ENCODE measurements at regions not wholly inside any gene's neighbourhood (a gene's known extent, or its start where the extent isn't known, plus 50 kb on each side); places are given as distances from the start of the nearest gene placed in this dataset.

DNA sequence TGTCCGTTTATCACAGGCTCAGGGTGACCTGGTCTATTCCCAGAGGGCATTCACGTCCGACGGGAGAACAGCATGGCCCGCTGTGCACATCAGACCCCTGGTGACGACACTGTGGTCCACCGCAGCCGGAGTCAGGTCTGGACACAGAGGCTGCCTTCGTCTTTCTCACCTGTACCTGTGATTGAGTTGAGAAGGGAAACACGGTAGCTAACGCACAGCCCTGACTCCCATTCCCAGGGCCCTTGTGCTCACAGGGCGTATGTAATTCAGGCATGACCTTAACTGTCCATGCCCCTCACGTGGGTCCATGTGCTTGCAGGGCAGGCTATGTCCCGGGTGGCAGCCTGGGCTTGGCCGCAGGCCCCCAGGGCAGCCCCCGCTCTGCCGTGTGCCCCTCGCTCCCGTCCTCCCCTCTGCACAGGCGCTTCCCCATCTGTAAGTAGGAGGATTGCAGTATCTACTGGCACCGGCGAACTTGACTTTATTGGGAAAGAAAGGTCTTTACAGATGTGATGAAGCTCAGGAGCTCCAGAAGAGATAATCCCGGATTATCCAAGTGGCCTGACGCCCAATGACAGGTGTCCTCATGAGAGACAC lies 221.3 kb upstream of the TCERG1L start:
- no peak overlapping the region for H3K4me3 Mint-ChIP-seq (ENCODE audit: unreplicated experiment)
- peak; percentile 67 for DNase-seq (ENCODE audit: extremely low spot score, unreplicated experiment)
- no peak overlapping the region for H3K27ac Mint-ChIP-seq (ENCODE audit: unreplicated experiment)
- H3K9me3 Mint-ChIP-seq (ENCODE audit: unreplicated experiment) = peaks cover 16% of the 10 kb centered on the region
- no peaks in the 10 kb centered on the region for H3K4me1 Mint-ChIP-seq (ENCODE audit: unreplicated experiment)
- H3K36me3 Mint-ChIP-seq (ENCODE audit: unreplicated experiment) = no peaks in the 10 kb centered on the region
- TF ChIP-seq, protein P1, sequence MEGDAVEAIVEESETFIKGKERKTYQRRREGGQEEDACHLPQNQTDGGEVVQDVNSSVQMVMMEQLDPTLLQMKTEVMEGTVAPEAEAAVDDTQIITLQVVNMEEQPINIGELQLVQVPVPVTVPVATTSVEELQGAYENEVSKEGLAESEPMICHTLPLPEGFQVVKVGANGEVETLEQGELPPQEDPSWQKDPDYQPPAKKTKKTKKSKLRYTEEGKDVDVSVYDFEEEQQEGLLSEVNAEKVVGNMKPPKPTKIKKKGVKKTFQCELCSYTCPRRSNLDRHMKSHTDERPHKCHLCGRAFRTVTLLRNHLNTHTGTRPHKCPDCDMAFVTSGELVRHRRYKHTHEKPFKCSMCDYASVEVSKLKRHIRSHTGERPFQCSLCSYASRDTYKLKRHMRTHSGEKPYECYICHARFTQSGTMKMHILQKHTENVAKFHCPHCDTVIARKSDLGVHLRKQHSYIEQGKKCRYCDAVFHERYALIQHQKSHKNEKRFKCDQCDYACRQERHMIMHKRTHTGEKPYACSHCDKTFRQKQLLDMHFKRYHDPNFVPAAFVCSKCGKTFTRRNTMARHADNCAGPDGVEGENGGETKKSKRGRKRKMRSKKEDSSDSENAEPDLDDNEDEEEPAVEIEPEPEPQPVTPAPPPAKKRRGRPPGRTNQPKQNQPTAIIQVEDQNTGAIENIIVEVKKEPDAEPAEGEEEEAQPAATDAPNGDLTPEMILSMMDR (IDR thresholded peaks at IDR 0.05) = no peak
- no peaks in the 10 kb centered on the region for H3K27me3 Mint-ChIP-seq (ENCODE audit: unreplicated experiment)

DNA sequence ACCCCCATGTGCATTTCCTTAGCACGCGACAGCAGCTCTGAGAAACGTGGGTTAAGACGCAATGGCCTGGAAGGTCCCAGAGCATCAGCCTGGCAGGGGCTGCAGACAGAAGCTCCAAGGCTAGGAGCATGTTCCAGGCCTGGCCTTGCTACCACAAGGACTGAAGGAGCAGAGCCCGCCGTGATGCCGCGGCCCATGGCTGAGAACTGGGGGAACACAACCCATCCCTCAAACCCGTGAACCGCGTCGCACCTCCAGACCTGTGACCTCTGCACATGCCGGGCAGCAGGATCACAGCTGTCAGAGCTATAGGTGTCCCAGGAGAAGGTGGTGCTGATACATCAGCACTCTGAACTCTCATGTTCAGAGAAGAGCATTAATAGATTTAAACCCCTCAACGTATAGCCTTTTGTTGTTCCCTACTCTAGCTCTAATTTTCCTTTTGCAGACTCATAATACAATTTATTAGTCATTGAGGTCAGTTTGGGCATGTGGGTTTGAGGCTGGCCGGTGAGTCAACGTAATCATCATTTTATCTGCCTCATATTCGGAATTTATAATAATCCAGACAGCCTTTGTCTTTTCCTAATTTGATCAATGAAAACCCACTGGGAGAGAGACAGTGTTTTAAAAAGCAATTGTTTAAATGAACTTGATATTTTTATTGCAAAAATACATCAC lies 222.5 kb upstream of the TCERG1L start:
- H3K4me1 Mint-ChIP-seq (ENCODE audit: unreplicated experiment) = no peaks in the 10 kb centered on the region
- H3K4me3 Mint-ChIP-seq (ENCODE audit: unreplicated experiment) = no peak overlapping the region
- peaks cover 19% of the 10 kb centered on the region for H3K9me3 Mint-ChIP-seq (ENCODE audit: unreplicated experiment)
- TF ChIP-seq, protein P1 (IDR thresholded peaks at IDR 0.05) = no peak
- H3K27me3 Mint-ChIP-seq (ENCODE audit: unreplicated experiment) = no peaks in the 10 kb centered on the region
- no peak for DNase-seq (ENCODE audit: extremely low spot score, unreplicated experiment)
- no peak overlapping the region for H3K27ac Mint-ChIP-seq (ENCODE audit: unreplicated experiment)
- H3K36me3 Mint-ChIP-seq (ENCODE audit: unreplicated experiment) = no peaks in the 10 kb centered on the region

DNA sequence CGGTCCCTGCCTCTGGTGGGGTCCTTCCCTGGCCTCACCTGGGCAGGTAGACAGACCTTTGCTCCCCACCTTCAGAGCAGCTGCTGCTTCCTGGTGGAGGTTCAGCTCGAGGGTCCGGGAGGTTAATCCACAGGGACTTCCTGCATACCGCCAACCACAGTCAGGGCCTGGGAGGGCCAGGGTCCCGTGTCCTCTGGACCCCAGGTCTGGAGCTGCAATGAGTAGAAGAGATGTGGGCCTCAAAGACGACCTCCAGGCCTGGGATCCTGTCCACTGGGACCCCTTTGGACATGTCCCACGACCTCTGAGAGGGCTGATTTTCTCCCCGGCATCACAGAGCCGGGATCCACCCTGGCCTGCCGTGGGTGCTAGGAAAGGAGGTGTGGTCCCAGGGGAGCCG lies 223.3 kb upstream of the TCERG1L start:
- H3K4me1 Mint-ChIP-seq (ENCODE audit: unreplicated experiment) = no peaks in the 10 kb centered on the region
- TF ChIP-seq, protein P1 (IDR thresholded peaks at IDR 0.05) = no peak

DNA sequence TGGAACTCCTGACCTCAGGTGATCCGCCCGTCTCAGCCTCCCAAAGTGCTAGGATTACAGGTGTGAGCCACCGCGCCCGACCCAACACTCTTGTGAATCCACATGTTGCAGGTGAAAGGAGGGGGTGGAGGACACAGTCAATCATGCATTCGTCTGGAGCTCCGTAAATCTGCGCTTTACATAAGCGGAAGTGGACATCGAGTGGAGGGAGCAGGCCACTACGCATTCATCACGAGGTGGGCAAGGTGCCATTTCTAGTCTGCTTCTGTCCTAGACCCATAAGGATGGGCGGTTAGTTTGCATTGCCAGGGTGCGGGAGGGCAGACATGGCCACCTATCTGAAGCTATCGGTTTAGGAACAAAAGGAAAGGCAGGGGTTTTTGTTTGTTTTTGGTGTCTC lies 225.2 kb upstream of the TCERG1L start:
- no peaks in the 10 kb centered on the region for H3K36me3 Mint-ChIP-seq (ENCODE audit: unreplicated experiment)

More for the DNA sequence above, 223.3 kb upstream of the TCERG1L start:
- Mint-ChIP-seq H3K4me3 (ENCODE audit: unreplicated experiment) (no peak overlapping the region), H3K36me3 (ENCODE audit: unreplicated experiment) (no peaks in the 10 kb centered on the region), H3K27ac (ENCODE audit: unreplicated experiment) (no peak overlapping the region), H3K9me3 (ENCODE audit: unreplicated experiment) (peaks cover 22% of the 10 kb centered on the region), H3K27me3 (ENCODE audit: unreplicated experiment) (no peaks in the 10 kb centered on the region)
- DNase-seq (ENCODE audit: extremely low spot score, unreplicated experiment) = no peak

DNA sequence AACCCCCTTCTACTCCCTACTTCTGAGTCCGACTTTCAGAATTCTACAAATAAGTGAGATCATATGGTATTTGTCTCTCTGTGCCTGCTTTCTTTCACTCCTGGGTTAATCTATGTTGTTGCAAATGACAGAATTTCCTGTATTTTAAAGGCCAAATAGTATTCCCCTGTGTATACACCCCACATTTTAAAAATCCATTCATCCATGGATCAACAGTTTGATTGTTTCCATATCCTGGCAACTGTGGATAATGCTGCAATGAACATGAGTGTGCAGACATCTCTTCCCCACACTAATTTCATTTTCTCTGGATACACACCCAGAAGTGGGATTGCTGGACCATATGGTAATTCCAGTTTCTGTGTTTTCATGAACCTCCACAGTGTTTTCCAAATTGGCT lies 225.8 kb upstream of the TCERG1L start:
- TF ChIP-seq, protein P1 (IDR thresholded peaks at IDR 0.05) = no peak
- Mint-ChIP-seq H3K27ac (ENCODE audit: unreplicated experiment) (no peak overlapping the region), H3K9me3 (ENCODE audit: unreplicated experiment) (peaks cover 25% of the 10 kb centered on the region)

More for the DNA sequence above, 225.2 kb upstream of the TCERG1L start:
- no peaks in the 10 kb centered on the region for H3K4me1 Mint-ChIP-seq (ENCODE audit: unreplicated experiment)
- DNase-seq (ENCODE audit: extremely low spot score, unreplicated experiment) = no peak
- H3K27ac Mint-ChIP-seq (ENCODE audit: unreplicated experiment) = no peak overlapping the region
- H3K9me3 Mint-ChIP-seq (ENCODE audit: unreplicated experiment) = peaks cover 25% of the 10 kb centered on the region
- TF ChIP-seq, protein P1 (IDR thresholded peaks at IDR 0.05) = no peak
- no peaks in the 10 kb centered on the region for H3K27me3 Mint-ChIP-seq (ENCODE audit: unreplicated experiment)
- H3K4me3 Mint-ChIP-seq (ENCODE audit: unreplicated experiment) = no peak overlapping the region

More for the DNA sequence above, 225.8 kb upstream of the TCERG1L start:
- Mint-ChIP-seq H3K36me3 (ENCODE audit: unreplicated experiment) (no peaks in the 10 kb centered on the region), H3K27me3 (ENCODE audit: unreplicated experiment) (no peaks in the 10 kb centered on the region), H3K4me3 (ENCODE audit: unreplicated experiment) (no peak overlapping the region), H3K4me1 (ENCODE audit: unreplicated experiment) (no peaks in the 10 kb centered on the region)
- DNase-seq (ENCODE audit: extremely low spot score, unreplicated experiment) = no peak

Measured in osteocyte (in vitro differentiated cells).